Caco-2 (cell line): ENCODE measurements at regions not wholly inside any gene's neighbourhood (a gene's known extent, or its start where the extent isn't known, plus 50 kb on each side); places are given as distances from the start of the nearest gene placed in this dataset.
A peak's percentile ranks its signal among the peaks of the same experiment; 100 is the strongest.

Experiments
- BruUV-seq: library from RNA; stranded (reverse); fragments of 400-500 nt; replicated peaks from 2 replicates; lab custom pipeline; 2021; lab: Mats Ljungman, UMichigan
- CTCF ChIA-PET: fragments of 300-600 bp; sonication (Branson Sonifier 250); formaldehyde crosslinking; loops from one replicate; lab custom pipeline; 2022; ENCODE audit warnings: antibody characterized with exemption; lab: Charles Lee
- POLR2A ChIA-PET: fragments of 300-600 bp; sonication (Branson Sonifier 250); formaldehyde crosslinking; loops from one replicate; lab custom pipeline; 2022; ENCODE audit warnings: antibody characterized with exemption; lab: Charles Lee
- DNase-seq, 2 experiments: peaks; one replicate each; pipeline versions ENCODE4 v3.0.0 to v3.0.0-alpha.2; 2020 to 2022
- H3K27me3 ChIP-seq: replicated peaks from 2 replicates; pipeline ENCODE4 v1.6.0; 2011; ENCODE audit warnings: low read length; ENCODE audit not compliant: control insufficient read depth, insufficient read depth
- H3K36me3 ChIP-seq: 2 replicates; pipeline ENCODE4 v1.5.1; 2011; ENCODE audit warnings: low read length; ENCODE audit not compliant: control insufficient read depth, insufficient read depth
- H3K4me1 ChIP-seq: fragments of 250-450 bp; sonication (Bioruptor Pico); 2 replicates; pipeline ENCODE4 v1.5.1; 2020; ENCODE audit warnings: mild to moderate bottlenecking
- H3K4me3 ChIP-seq: 2 replicates; pipeline ENCODE4 v1.5.1; 2011; ENCODE audit warnings: low read depth, mild to moderate bottlenecking, control low read depth, low read length
- H3K9me3 ChIP-seq: fragments of 250-450 bp; sonication (Bioruptor Pico); 2 replicates; pipeline ENCODE4 v1.5.1; 2020; ENCODE audit warnings: mild to moderate bottlenecking, moderate library complexity
- H3K27ac Mint-ChIP-seq: one replicate; pipeline ENCODE4 v1.8.0; 2022; ENCODE audit warnings: mixed read lengths; ENCODE audit not compliant: unreplicated experiment
- H3K27me3 Mint-ChIP-seq: one replicate; pipeline ENCODE4 v1.8.0; 2022; ENCODE audit warnings: mixed read lengths; ENCODE audit not compliant: insufficient read depth, unreplicated experiment
- H3K36me3 Mint-ChIP-seq: one replicate; pipeline ENCODE4 v1.8.0; 2022; ENCODE audit warnings: mild to moderate bottlenecking, mixed read lengths; ENCODE audit not compliant: insufficient read depth, unreplicated experiment
- H3K4me1 Mint-ChIP-seq: one replicate; pipeline ENCODE4 v1.8.0; 2022; ENCODE audit warnings: low read depth, mixed read lengths; ENCODE audit not compliant: unreplicated experiment
- H3K4me3 Mint-ChIP-seq: one replicate; pipeline ENCODE4 v1.8.0; 2022; ENCODE audit warnings: mild to moderate bottlenecking, moderate library complexity, mixed read lengths; ENCODE audit not compliant: unreplicated experiment
- H3K9me3 Mint-ChIP-seq: one replicate; pipeline ENCODE4 v1.8.0; 2022; ENCODE audit warnings: mixed read lengths; ENCODE audit not compliant: unreplicated experiment
- intact Hi-C: fragments of 100-400 bp; cut with micrococcal nuclease; formaldehyde crosslinking; loops from one replicate; pipeline ENCODE4 v1.10.0; 2022; ENCODE audit not compliant: unreplicated experiment
- TF ChIP-seq, protein P1 (sequence below), 2 experiments: fragments of 200-600 bp in 1 of 2; IDR thresholded peaks; 1 replicate in 1 of 2; 2 replicates in 1 of 2; pipeline versions ENCODE4 v1.5.1 to v1.8.0; 2011 to 2022; ENCODE audit warnings: antibody characterized with exemption in 1 of 2, control low read depth in 1 of 2, inconsistent platforms in 1 of 2, low read depth in 1 of 2, low read length in 1 of 2, mild to moderate bottlenecking in 1 of 2, moderate library complexity in 1 of 2; ENCODE audit not compliant: insufficient read depth in 1 of 2, severe bottlenecking in 1 of 2, unreplicated experiment in 1 of 2

DNA sequence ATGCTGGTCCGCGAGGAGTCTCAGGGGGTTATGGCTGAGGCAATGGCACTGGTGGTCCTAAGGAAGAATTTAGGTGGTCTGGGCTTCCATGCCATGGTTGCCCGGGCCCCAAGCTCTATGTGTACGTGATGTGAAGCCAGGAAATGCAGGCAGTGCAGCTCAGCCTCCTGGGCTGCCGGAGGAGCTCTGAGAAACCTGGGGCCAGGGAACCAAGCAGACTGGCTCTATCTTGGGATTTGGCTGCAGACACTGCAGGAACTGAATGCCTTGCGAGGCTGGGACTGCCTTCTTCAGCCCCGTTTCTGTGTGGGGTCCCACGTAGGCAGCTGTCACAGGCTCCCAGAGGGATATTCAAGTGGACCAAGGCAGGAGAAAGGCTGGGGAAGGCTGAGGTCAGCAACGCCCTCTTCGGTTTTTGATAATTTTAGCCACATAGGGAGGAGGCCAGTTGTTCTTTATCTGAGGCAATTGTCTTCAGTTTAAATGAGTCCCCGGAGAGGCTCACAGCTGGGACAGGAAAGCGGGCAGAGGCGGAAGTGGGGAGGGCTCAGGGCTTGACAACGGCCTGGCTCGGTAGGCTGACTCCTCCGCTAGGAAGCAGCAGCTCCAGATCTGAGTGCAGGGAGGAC, 77.7 kb downstream of the RHOB start:
- BruUV-seq = no TSS peak
- intact Hi-C loops = loop anchor here (2.0 to 5.0 kb wide), 3 partner anchors 14 to 74 kb away; no protein-coding TSS in a partner anchor
- Histone ChIP-seq H3K4me1 (peaks cover 14% of the 10 kb centered on the region), H3K27me3 (no peaks in the 10 kb centered on the region), H3K4me3 (no peak overlapping the region), H3K36me3 (no peaks in the 10 kb centered on the region), H3K9me3 (no peaks in the 10 kb centered on the region)
- TF ChIP-seq, protein P1, sequence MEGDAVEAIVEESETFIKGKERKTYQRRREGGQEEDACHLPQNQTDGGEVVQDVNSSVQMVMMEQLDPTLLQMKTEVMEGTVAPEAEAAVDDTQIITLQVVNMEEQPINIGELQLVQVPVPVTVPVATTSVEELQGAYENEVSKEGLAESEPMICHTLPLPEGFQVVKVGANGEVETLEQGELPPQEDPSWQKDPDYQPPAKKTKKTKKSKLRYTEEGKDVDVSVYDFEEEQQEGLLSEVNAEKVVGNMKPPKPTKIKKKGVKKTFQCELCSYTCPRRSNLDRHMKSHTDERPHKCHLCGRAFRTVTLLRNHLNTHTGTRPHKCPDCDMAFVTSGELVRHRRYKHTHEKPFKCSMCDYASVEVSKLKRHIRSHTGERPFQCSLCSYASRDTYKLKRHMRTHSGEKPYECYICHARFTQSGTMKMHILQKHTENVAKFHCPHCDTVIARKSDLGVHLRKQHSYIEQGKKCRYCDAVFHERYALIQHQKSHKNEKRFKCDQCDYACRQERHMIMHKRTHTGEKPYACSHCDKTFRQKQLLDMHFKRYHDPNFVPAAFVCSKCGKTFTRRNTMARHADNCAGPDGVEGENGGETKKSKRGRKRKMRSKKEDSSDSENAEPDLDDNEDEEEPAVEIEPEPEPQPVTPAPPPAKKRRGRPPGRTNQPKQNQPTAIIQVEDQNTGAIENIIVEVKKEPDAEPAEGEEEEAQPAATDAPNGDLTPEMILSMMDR (IDR thresholded peaks at IDR 0.05; ENCODE audit: insufficient read depth in 1 of 2, low read depth in 1 of 2, low read length in 1 of 2, severe bottlenecking in 1 of 2, unreplicated experiment in 1 of 2) = no peak
- Mint-ChIP-seq H3K4me1 (peaks cover 16% of the 10 kb centered on the region), H3K4me3 (no peak overlapping the region), H3K27me3 (no peaks in the 10 kb centered on the region), H3K9me3 (no peaks in the 10 kb centered on the region), H3K36me3 (no peaks in the 10 kb centered on the region), H3K27ac (no peak overlapping the region)
- POLR2A ChIA-PET = interaction anchor here (2.9 kb wide), 1 partner anchor 77 kb away, joined by 28 read pairs; the partner anchor contains the start of gene RHOB
- DNase-seq = no peak
- CTCF ChIA-PET = interaction anchor here (0.9 to 2.1 kb wide), 4 partner anchors 15 to 117 kb away, joined by 3 to 16 read pairs (median 3); partner anchors contain the start of gene RHOB

- CTCF ChIA-PET = interaction anchor here (0.9 to 2.1 kb wide), 6 partner anchors 15 to 117 kb away, joined by 3 to 16 read pairs (median 4); partner anchors contain the start of gene RHOB
- no peak overlapping the region for H3K27ac Mint-ChIP-seq
- intact Hi-C loops = loop anchor here (2.0 to 5.0 kb wide), 3 partner anchors 15 to 75 kb away; no protein-coding TSS in a partner anchor
Observed at GRCh38 chr2:20525041-20526035, 78.5 kb downstream of the RHOB start.

More at GRCh38 chr2:20525041-20526035, 78.5 kb downstream of the RHOB start:
- no peak overlapping the region for H3K4me3 ChIP-seq
- DNase-seq = peak; percentile 59 to 66
- Mint-ChIP-seq H3K27me3 (no peaks in the 10 kb centered on the region), H3K9me3 (no peaks in the 10 kb centered on the region), H3K4me3 (no peak overlapping the region), H3K4me1 (peaks cover 16% of the 10 kb centered on the region), H3K36me3 (no peaks in the 10 kb centered on the region)
- no peaks in the 10 kb centered on the region for H3K9me3 ChIP-seq
- peaks cover 14% of the 10 kb centered on the region for H3K4me1 ChIP-seq
- BruUV-seq = no TSS peak
- TF ChIP-seq, protein P1 (IDR thresholded peaks at IDR 0.05; ENCODE audit: insufficient read depth in 1 of 2, low read depth in 1 of 2, low read length in 1 of 2, severe bottlenecking in 1 of 2, unreplicated experiment in 1 of 2) = peak in 1 of 2 experiments; percentile 29
- H3K36me3 ChIP-seq = no peaks in the 10 kb centered on the region
- POLR2A ChIA-PET = interaction anchor here (2.9 kb wide), 1 partner anchor 78 kb away, joined by 28 read pairs; the partner anchor contains the start of gene RHOB
- H3K27me3 ChIP-seq = no peaks in the 10 kb centered on the region
